GM12878 (cell line): ENCODE measurements at regions not wholly inside any gene's neighbourhood (a gene's known extent, or its start where the extent isn't known, plus 50 kb on each side); places are given as distances from the start of the nearest gene placed in this dataset.

ENCODE experiments used
- CREB1 ChIP-seq: IDR thresholded peaks from 2 replicates; pipeline ENCODE4 v1.6.1; 2012; ENCODE audit warnings: low read depth, mild to moderate bottlenecking, inconsistent platforms
- EP300 ChIP-seq, 2 experiments: fragments of 150-350 bp in 1 of 2; IDR thresholded peaks; 2 replicates each; pipeline ENCODE4 v1.6.1; 2011 to 2012; ENCODE audit warnings: low read depth in 2 of 2, low read length in 2 of 2, borderline replicate concordance in 1 of 2, improper control_type of control experiment in 1 of 2, inconsistent platforms in 1 of 2; ENCODE audit not compliant: control insufficient read depth in 1 of 2
- NFXL1 ChIP-seq: fragments of 450-650 bp; IDR thresholded peaks from 2 replicates; pipeline ENCODE4 v1.6.1; 2017; ENCODE audit warnings: antibody characterized with exemption, mild to moderate bottlenecking, borderline replicate concordance
- NRF1 ChIP-seq: conservative IDR thresholded peaks from 2 replicates; pipeline ENCODE4 v1.6.1; 2011; ENCODE audit warnings: mild to moderate bottlenecking, low read depth, low read length, improper control_type of control experiment
- POLR2A ChIP-seq: IDR thresholded peaks from 2 replicates; pipeline ENCODE4 v1.6.1; 2011; ENCODE audit warnings: low read depth, mild to moderate bottlenecking, low read length
- POLR2AphosphoS5 ChIP-seq: IDR thresholded peaks from 2 replicates; pipeline ENCODE4 v1.6.1; 2011; ENCODE audit warnings: mild to moderate bottlenecking, low read length, inconsistent platforms
- TAF1 ChIP-seq: IDR thresholded peaks from 2 replicates; pipeline ENCODE4 v1.6.1; 2011; ENCODE audit warnings: mild to moderate bottlenecking, low read depth, low read length, borderline replicate concordance
- TF ChIP-seq, protein P1 (sequence below), 3 experiments: IDR thresholded peaks in 2 of 3; conservative IDR thresholded peaks in 1 of 3; 2 replicates each; pipeline ENCODE4 v1.5.1; 2011; ENCODE audit warnings: low read depth in 3 of 3, low read length in 3 of 3, mild to moderate bottlenecking in 3 of 3, control low read depth in 2 of 3, moderate library complexity in 2 of 3, inconsistent platforms in 1 of 3, mixed read lengths in 1 of 3; ENCODE audit not compliant: control insufficient read depth in 2 of 3, insufficient read depth in 1 of 3; ENCODE audit errors: extremely low read depth in 1 of 3

DNA sequence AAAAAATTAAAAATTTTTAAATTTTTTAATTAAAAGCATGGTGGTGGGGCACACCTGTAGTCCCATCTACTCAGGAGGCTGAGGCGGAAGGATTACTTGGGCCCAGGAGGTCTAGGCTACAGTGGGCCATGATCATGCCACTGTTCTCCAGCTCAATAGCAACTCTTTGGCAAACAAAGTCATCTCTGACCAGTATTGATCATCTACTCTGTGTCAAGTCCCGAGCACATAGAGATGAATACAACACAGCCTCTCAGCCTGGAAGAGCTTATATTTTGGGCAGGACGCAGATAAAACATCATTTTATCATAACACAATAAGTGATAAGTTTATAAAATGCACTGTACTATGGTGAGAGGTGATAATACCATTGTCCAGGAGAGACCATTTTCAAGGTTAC, 281.6 kb upstream of the GADL1 start:
- TF ChIP-seq NRF1 (no peak), POLR2AphosphoS5 (no peak), POLR2A (no peak), TAF1 (no peak), EP300 (IDR thresholded peaks at IDR 0.05; ENCODE audit: borderline replicate concordance in 1 of 2, control insufficient read depth in 1 of 2, low read depth in 2 of 2, low read length in 2 of 2) (no peak), NFXL1 (no peak), CREB1 (no peak)
- TF ChIP-seq, protein P1, sequence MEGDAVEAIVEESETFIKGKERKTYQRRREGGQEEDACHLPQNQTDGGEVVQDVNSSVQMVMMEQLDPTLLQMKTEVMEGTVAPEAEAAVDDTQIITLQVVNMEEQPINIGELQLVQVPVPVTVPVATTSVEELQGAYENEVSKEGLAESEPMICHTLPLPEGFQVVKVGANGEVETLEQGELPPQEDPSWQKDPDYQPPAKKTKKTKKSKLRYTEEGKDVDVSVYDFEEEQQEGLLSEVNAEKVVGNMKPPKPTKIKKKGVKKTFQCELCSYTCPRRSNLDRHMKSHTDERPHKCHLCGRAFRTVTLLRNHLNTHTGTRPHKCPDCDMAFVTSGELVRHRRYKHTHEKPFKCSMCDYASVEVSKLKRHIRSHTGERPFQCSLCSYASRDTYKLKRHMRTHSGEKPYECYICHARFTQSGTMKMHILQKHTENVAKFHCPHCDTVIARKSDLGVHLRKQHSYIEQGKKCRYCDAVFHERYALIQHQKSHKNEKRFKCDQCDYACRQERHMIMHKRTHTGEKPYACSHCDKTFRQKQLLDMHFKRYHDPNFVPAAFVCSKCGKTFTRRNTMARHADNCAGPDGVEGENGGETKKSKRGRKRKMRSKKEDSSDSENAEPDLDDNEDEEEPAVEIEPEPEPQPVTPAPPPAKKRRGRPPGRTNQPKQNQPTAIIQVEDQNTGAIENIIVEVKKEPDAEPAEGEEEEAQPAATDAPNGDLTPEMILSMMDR (IDR thresholded peaks at IDR 0.05 in 2 of 3, conservative IDR thresholded peaks at IDR 0.05 in 1 of 3; ENCODE audit: control insufficient read depth in 2 of 3, extremely low read depth in 1 of 3, insufficient read depth in 1 of 3, low read depth in 3 of 3, low read length in 3 of 3) = no peak
